Activated naive CD4-positive, alpha-beta T cell treated with anti-CD3 and anti-CD28 coated beads, Interleukin-2, amount 10 ng/mL, durations not matched to agents 7 days and 5 days (primary cell): ENCODE measurements at regions not wholly inside any gene's neighbourhood (a gene's known extent, or its start where the extent isn't known, plus 50 kb on each side); places are given as distances from the start of the nearest gene placed in this dataset.

ENCODE experiments used
- CTCF ChIA-PET: fragments of 350-600 bp; sonication (Branson Sonifier 250); formaldehyde crosslinking; loops from one replicate; lab custom pipeline; 2021; ENCODE audit warnings: antibody characterized with exemption; lab: Charles Lee
- DNase-seq: peaks from one replicate; pipeline ENCODE4 v3.0.0-alpha.2; 2020
- H3K27ac Mint-ChIP-seq: one replicate; pipeline ENCODE4 v1.8.0; 2021; ENCODE audit warnings: mild to moderate bottlenecking, moderate library complexity, mixed read lengths
- H3K27me3 Mint-ChIP-seq: one replicate; pipeline ENCODE4 v1.8.0; 2021; ENCODE audit warnings: mild to moderate bottlenecking, mixed read lengths
- H3K36me3 Mint-ChIP-seq: one replicate; pipeline ENCODE4 v1.8.0; 2021; ENCODE audit warnings: mixed read lengths
- H3K4me1 Mint-ChIP-seq: one replicate; pipeline ENCODE4 v1.8.0; 2021; ENCODE audit warnings: mixed read lengths
- H3K4me3 Mint-ChIP-seq: one replicate; pipeline ENCODE4 v1.8.0; 2021; ENCODE audit warnings: mild to moderate bottlenecking, moderate library complexity, mixed read lengths
- H3K9me3 Mint-ChIP-seq: one replicate; pipeline ENCODE4 v1.8.0; 2021; ENCODE audit warnings: mixed read lengths

DNA sequence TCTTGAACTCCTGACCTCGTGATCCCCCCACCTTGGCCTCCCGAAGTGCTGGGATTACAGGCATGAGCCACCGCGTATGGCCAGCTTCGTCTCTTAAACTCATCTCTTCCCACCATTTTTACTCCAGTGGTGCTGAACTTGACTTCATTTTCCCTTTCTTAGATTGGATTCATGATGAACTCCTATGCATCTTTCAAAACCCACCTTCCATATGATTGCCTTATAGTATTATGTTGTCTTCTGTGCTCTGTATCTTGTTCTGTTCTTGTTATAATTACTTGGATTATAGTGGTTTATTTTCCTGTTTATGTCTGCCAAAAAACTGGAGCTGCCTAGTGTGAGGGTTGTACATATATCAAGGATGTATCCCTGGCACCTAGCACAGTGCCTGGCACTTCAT lies 110.8 kb upstream of the GADD45A start:
- Mint-ChIP-seq H3K27me3 (peaks cover 3% of the 10 kb centered on the region), H3K4me3 (no peak overlapping the region), H3K36me3 (no peaks in the 10 kb centered on the region), H3K27ac (no peak overlapping the region), H3K9me3 (no peaks in the 10 kb centered on the region), H3K4me1 (no peaks in the 10 kb centered on the region)
- DNase-seq, result no peak
- CTCF ChIA-PET, result interaction anchor here (1.3 to 1.7 kb wide), 2 partner anchors 13 to 16 kb away, joined by 3 to 4 read pairs; no protein-coding TSS in a partner anchor

DNA sequence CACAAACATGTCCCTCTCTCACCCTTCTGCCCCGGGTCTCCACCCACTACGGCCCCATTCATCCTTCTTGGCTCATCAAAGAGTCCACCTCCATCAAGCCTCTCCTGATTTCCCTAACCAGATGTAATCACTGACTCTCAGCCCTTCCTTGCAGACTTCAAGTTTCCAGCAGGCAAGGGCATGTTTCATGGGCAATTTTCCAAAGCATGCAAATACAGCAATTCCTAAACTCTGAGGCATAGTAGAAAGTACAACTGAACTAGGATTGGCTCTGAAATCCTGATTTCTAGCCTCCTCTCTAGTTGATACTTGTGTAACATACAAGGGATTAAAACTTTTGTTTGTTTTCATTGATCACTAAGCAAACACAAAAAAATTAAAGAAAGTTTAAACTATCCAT lies 109.1 kb upstream of the GADD45A start:
- H3K27me3 Mint-ChIP-seq, result peaks cover 3% of the 10 kb centered on the region
- no peak overlapping the region for H3K4me3 Mint-ChIP-seq
- no peaks in the 10 kb centered on the region for H3K4me1 Mint-ChIP-seq
- DNase-seq, result no peak
- CTCF ChIA-PET, result no interaction called here
- H3K27ac Mint-ChIP-seq, result no peak overlapping the region
- no peaks in the 10 kb centered on the region for H3K9me3 Mint-ChIP-seq
- H3K36me3 Mint-ChIP-seq, result no peaks in the 10 kb centered on the region

DNA sequence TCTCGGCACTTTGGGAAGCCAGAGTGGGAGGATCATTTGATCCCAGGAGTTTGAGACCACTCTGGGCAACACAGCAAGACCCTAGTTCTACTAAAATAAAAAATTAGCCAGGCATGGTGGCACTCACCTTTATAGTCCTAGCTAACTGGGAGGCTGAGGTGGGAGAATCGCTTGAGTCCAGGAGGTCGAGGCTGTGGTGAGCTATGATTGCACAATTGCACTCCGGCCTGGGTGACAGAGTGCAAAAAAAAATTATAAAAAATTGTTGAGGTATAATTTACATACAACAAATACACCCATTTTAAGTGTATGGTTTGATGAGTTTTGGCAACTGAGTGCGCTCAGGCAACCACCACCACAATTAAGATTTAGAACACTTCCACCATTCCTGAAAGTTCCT lies 108.5 kb upstream of the GADD45A start:
- no peaks in the 10 kb centered on the region for H3K4me1 Mint-ChIP-seq
- no peaks in the 10 kb centered on the region for H3K36me3 Mint-ChIP-seq
- H3K27me3 Mint-ChIP-seq, result peaks cover 3% of the 10 kb centered on the region
- no peak overlapping the region for H3K27ac Mint-ChIP-seq
- DNase-seq, result no peak
- CTCF ChIA-PET, result no interaction called here
- H3K9me3 Mint-ChIP-seq, result no peaks in the 10 kb centered on the region
- no peak overlapping the region for H3K4me3 Mint-ChIP-seq

DNA sequence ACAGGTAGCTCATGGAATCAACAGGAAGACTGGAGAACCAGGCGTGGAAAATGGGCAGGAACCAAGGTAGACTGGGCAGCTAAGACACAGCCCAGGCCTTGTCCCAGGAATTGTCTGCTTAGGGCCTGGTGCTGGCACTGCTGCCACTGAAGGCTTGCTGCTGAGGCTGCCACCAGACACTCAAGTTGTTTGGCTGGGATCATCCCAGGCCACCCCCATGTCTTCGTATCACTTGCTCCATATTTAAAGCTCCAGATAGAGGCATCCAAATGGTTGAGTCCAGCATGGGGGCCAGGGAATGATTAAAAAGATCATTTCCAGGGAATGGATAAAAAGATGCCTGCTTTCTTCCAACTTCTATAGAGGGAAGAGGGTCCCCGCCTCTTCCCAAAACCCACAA lies 107.4 kb upstream of the GADD45A start:
- no peak overlapping the region for H3K27ac Mint-ChIP-seq
- H3K27me3 Mint-ChIP-seq, result peaks cover 3% of the 10 kb centered on the region
- H3K36me3 Mint-ChIP-seq, result no peaks in the 10 kb centered on the region
- no peak for DNase-seq
- no peaks in the 10 kb centered on the region for H3K9me3 Mint-ChIP-seq
- no peak overlapping the region for H3K4me3 Mint-ChIP-seq
- CTCF ChIA-PET, result no interaction called here
- peaks cover 3% of the 10 kb centered on the region for H3K4me1 Mint-ChIP-seq

DNA sequence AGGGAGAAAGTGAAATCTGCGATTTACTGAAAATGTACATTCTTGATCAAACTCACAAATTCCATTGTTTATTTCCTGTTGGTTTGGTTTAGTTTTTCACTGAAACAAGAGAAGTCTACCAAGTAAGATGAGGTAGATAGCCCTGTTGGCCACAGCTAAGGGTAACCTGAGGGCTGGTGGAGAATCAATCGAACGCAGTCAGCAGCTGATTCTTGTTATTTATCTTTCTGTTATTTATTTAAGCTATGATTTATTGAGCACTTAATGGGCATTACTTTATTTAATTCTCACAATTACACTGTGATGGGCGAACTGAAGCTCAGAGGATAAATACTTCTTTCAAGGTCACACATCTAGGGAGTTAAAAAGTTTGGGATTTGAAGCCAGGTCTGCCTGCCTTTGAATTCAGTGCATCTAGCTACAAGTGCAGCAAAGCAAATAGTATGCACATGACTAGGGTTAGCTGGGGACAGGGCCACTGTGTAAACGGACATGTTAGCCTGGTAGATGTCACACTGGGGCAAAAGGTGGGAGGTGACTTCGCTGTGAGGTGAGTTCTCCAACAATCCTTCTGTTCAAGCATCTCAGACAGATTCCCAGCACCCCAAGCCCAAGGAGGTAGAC lies 106.5 kb upstream of the GADD45A start:
- CTCF ChIA-PET, result interaction anchor here (1.6 kb wide), 1 partner anchor 18 kb away, joined by 6 read pairs; no protein-coding TSS in a partner anchor
- Mint-ChIP-seq H3K4me1 (peaks cover 11% of the 10 kb centered on the region), H3K9me3 (no peaks in the 10 kb centered on the region), H3K27ac (no peak overlapping the region), H3K4me3 (no peak overlapping the region), H3K36me3 (no peaks in the 10 kb centered on the region), H3K27me3 (no peaks in the 10 kb centered on the region)
- DNase-seq, result no peak

DNA sequence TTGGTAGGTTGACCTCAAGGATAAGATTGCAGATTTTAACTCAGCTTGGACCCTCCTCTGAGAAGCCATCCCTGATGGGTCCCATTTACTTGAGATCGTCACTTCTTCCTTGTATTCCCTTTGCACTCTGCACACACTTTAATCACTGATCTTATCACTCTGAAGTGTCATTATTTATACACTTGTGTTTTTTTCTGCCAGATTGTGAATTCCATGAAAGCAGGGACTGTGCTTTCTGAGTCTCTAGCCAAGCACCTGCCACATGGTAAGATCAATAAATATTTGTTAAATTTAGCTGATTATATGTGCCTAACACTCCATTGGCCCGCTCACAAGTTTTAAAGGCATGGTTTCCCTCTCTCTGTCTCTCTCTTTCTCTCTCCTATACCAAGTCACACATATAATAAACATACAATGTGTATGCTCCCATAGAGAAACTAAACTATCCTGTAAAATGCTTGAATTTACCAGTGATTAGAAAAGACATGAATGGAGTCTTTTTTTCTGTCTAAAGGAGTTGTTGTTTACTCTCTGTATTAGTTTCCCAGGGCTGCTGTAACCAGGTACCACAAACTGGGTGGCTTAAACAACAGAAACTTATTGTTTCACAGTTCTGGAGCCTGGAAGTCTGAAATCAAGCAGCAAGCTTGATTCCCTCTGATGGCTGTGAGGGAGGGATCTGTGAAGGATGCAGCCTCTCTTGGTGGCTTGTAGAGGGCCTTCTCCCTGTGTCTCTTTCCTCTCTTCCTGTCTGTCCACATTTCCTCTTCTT lies 105.2 kb upstream of the GADD45A start:
- Mint-ChIP-seq H3K4me3 (no peak overlapping the region), H3K27me3 (no peaks in the 10 kb centered on the region), H3K36me3 (no peaks in the 10 kb centered on the region), H3K9me3 (no peaks in the 10 kb centered on the region), H3K4me1 (peaks cover 12% of the 10 kb centered on the region), H3K27ac (no peak overlapping the region)
- DNase-seq, result no peak
- CTCF ChIA-PET, result interaction anchor here (1.3 to 1.6 kb wide), 2 partner anchors 19 to 180 kb away, joined by 4 to 6 read pairs; no protein-coding TSS in a partner anchor

DNA sequence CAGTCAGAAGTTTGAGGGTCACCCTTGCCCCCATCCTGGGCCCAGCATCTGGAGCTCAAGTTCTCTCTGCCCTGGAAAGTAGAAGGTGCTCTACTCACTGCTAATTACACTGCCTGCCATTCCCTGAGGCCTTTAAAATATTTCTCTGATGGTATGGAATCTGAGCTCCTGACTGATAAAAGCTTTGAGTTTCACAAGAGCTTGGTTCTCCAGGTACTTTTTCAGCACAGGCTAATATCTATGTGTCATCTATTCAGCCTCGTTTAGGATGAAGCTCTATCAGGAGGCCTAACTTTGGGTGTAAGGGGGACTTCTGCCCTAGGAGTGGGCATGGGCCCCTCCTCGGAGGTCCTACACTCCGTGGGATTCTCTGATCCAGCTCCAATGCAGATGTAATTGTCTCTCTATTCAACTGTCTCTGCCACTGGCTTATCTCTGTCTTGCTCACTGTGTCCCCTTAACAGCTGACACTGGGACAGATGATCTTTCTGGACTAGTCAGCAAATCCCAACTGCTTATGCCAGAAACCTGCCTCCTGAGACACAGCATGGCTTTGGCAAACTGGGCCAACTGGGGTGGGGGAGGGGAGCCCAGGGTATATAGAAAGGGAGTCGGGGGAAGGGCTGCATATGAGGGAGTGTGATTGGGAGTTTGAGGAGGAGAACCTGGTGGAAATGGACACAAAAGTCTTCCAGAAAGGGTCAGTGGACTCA lies 104.2 kb upstream of the GADD45A start:
- Mint-ChIP-seq H3K9me3 (no peaks in the 10 kb centered on the region), H3K4me1 (peaks cover 12% of the 10 kb centered on the region), H3K4me3 (no peak overlapping the region), H3K27me3 (no peaks in the 10 kb centered on the region), H3K36me3 (no peaks in the 10 kb centered on the region), H3K27ac (no peak overlapping the region)
- CTCF ChIA-PET, result interaction anchor here (1.3 kb wide), 1 partner anchor 179 kb away, joined by 4 read pairs; no protein-coding TSS in a partner anchor
- no peak for DNase-seq

DNA sequence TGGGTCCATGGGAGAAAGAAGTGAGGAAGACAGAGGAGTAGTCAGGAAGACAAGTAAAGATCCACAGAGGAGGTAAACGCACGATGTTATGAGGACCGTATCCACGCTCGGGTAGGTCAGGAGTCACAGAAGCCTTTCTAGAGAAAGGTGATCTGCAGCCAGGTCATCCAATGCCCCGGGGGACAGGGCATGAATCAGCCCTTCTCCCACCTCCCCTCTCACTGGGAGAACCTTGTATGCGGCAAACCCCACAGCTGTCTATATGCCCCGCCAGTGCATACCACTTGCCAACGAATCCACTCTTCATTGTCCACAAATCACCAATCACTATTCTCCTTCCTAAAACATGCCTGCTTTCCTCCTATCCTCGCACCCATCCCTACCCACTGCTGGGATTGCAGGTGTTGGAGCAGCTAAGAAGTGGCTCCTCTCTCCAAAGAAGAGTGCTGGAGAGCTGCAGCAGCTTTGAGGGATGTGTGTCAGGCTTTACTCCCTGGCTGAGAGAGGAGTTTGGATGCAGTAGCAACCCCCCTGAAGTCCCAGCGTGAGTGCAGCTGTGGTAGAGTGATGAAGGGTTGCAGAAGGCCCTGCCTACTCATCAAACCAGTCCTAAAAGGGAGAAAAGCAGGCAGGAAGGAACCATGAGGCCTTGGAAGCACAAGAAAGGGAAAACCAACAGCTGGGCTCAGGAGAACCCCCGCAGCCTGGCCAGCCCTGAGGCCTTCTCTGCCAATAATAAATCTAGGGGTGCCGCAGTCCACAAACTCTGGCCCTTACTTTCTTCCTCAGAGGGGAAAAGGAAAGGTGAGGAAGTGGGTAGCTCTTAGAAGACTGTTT lies 102.2 kb upstream of the GADD45A start:
- CTCF ChIA-PET, result no interaction called here
- Mint-ChIP-seq H3K27me3 (no peaks in the 10 kb centered on the region), H3K4me3 (no peak overlapping the region), H3K27ac (no peak overlapping the region), H3K9me3 (no peaks in the 10 kb centered on the region), H3K36me3 (no peaks in the 10 kb centered on the region), H3K4me1 (peaks cover 12% of the 10 kb centered on the region)
- no peak for DNase-seq

DNA sequence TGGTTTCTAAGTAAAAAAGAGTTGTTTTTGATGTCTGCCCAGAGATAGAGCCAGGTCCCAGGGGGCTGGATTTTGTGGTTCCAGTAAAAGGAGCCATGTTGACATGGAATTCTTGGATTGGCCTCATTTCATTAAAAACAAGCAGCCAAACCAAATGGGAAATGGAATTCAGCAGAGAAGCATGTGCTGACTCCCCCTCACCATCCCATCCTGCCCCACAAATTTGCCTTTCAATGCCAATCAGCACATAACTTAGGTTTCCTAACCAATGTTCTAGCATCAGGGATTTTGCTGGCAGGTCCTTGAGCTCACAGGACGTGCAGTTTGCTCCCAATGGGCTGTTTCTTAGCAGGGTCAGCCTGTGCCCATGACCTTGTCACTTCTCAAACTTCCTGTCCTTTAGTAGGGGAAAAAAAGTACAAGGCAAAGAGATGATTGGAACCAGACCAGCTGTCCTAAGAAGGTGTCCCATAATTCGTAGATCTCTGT lies 101.5 kb upstream of the GADD45A start:
- Mint-ChIP-seq H3K27ac (no peak overlapping the region), H3K9me3 (no peaks in the 10 kb centered on the region), H3K27me3 (no peaks in the 10 kb centered on the region), H3K4me1 (peaks cover 12% of the 10 kb centered on the region), H3K4me3 (no peak overlapping the region), H3K36me3 (no peaks in the 10 kb centered on the region)
- CTCF ChIA-PET, result no interaction called here
- no peak for DNase-seq

DNA sequence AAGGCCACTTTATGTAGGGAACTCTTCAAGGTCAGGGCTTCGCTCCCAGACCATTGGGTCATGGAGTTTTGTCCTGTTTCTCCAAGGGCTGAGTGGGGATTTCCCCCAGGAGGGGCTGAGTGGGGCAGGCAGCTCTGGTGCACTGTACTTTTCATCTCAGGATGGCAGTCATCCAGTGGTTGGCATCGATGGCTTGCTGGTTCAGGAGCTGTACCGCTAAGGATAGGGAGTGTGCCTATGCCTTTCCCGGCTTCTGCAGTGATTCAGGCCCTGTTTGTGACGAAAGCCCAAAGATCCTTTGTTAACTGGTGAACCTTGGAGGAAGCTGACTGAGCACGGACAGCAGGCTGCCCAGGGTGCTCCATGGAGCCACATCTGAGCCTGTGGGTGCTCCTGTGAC lies 100.1 kb upstream of the GADD45A start:
- no peaks in the 10 kb centered on the region for H3K9me3 Mint-ChIP-seq
- no peaks in the 10 kb centered on the region for H3K27me3 Mint-ChIP-seq
- CTCF ChIA-PET, result interaction anchor here (0.9 kb wide), 3 partner anchors 24 to 265 kb away, joined by 3 read pairs; no protein-coding TSS in a partner anchor
- H3K4me1 Mint-ChIP-seq, result peaks cover 12% of the 10 kb centered on the region
- no peak overlapping the region for H3K27ac Mint-ChIP-seq
- no peak overlapping the region for H3K4me3 Mint-ChIP-seq
- H3K36me3 Mint-ChIP-seq, result no peaks in the 10 kb centered on the region
- no peak for DNase-seq

DNA sequence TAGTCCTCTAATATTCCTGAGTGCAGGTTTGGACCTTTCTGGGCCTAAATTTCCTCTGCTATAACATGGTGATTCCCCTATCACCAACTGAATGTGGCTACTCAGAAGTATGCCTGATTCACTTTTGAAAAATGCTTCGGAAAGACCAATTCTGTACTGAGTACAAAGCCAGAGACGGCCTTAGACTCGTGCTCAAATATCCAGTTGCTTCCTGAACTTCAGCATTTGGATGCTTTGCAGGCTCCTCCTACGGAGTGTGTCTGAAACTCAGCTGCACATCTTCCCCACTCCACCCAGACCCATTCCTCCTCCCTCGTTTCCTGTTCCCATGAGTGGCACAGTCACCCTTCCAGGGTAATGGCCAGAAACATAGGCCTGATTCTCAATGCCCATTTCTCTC lies 98.4 kb upstream of the GADD45A start:
- Mint-ChIP-seq H3K4me3 (no peak overlapping the region), H3K9me3 (no peaks in the 10 kb centered on the region), H3K4me1 (peaks cover 12% of the 10 kb centered on the region), H3K27me3 (peaks cover 4% of the 10 kb centered on the region), H3K36me3 (no peaks in the 10 kb centered on the region), H3K27ac (no peak overlapping the region)
- CTCF ChIA-PET, result no interaction called here
- DNase-seq, result no peak

DNA sequence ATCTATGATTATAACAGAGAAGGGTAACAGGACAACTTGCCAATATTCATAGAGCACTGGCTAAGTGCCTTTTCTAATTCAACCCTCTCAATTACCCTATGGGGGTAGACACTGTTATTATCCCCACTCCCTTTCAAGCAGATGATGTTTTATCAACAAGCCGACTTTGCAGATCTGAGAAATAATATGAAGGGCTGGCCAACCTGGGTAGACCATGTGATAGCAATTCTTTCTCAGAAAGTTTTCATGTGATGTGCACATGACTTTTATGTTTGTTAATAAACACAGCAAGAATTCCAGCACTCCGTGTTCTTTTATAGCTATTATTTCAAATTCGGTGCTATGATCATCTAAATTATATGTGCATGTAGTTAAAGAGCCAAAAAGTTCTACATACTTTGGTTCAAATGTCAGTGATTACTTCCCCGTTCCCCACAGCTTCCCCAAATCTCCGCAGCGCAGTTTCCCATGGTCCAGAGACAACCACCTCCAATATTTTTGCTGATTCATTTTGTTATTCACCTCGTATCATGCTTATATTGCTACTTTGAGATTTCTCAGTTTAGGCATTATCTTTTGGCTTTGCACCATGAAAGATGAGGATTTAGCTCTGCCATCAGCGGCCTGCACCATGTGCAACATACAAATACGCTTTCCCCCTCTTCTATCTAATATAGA lies 96.7 kb upstream of the GADD45A start:
- peaks cover 3% of the 10 kb centered on the region for H3K4me1 Mint-ChIP-seq
- no peaks in the 10 kb centered on the region for H3K36me3 Mint-ChIP-seq
- peaks cover 6% of the 10 kb centered on the region for H3K27me3 Mint-ChIP-seq
- CTCF ChIA-PET, result interaction anchor here (0.9 kb wide), 1 partner anchor 27 kb away, joined by 6 read pairs; no protein-coding TSS in a partner anchor
- no peaks in the 10 kb centered on the region for H3K9me3 Mint-ChIP-seq
- H3K4me3 Mint-ChIP-seq, result no peak overlapping the region
- no peak overlapping the region for H3K27ac Mint-ChIP-seq
- no peak for DNase-seq

DNA sequence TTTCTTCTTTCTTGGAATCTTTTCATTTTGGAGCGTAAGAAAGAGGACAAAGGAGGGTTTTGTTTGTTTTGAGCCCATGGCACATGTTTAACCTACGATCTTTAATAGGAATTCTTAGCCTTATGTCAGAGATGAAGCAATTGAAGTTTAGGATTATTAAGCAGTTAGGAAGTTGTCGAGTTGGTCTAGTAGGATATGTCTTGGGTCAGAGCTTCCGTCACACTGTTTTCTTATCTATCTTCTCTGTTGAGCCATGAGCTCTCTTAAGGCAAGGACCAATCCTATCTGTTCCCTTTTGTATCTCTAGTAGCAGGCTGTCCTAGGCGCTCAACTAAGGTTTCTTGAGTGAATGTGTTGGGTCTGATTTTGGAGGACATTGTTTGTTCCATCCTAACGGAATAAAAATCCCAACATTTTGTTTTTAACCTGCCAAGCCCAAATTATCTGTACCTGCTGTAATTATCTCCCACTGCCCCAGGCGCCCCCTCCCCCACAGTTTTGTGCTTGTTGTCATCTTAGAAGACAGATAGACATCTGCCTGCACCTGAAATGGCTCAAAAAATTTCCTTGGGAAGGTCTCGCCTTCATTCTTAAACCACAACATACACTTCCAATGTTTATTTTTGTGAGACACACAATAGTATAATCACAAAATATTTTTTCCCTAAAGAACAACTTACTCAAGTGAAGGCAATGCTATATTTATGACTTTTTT lies 95.3 kb upstream of the GADD45A start:
- Mint-ChIP-seq H3K4me3 (no peak overlapping the region), H3K27ac (no peak overlapping the region)
- CTCF ChIA-PET, result no interaction called here

More for the DNA sequence above, 95.3 kb upstream of the GADD45A start:
- Mint-ChIP-seq H3K9me3 (no peaks in the 10 kb centered on the region), H3K4me1 (no peaks in the 10 kb centered on the region), H3K36me3 (no peaks in the 10 kb centered on the region), H3K27me3 (peaks cover 6% of the 10 kb centered on the region)
- no peak for DNase-seq
